ENCODE measurements at regions not wholly inside any gene's neighbourhood (a gene's known extent, or its start where the extent isn't known, plus 50 kb on each side); places are given as distances from the start of the nearest gene placed in this dataset.

GRCh38 chr13:89791971-89792630 lies 1555.4 kb upstream of the MIR17HG start:
- Histone ChIP-seq H3K27me3 (ENCODE audit: insufficient read depth, poor library complexity, severe bottlenecking) (no peaks in the 10 kb centered on the region), H3K4me3 (replicated peaks; ENCODE audit: insufficient read depth, low read length) (no peak overlapping the region), H3K27ac (replicated peaks) (no peak overlapping the region)
- DNase-seq (ENCODE audit: low read depth in 1 of 2, low spot score in 1 of 2) = no peak
- TF ChIP-seq POLR2AphosphoS5 (IDR thresholded peaks at IDR 0.05; ENCODE audit: low read depth) = no peak
- TF ChIP-seq REST (IDR thresholded peaks at IDR 0.05; ENCODE audit: insufficient replicate concordance, low read depth) = no peak
- no peak for TF ChIP-seq CTCF (IDR thresholded peaks at IDR 0.05; ENCODE audit: insufficient read depth, low read length)
- TF ChIP-seq SPI1 (IDR thresholded peaks at IDR 0.05; ENCODE audit: borderline replicate concordance, low read depth) = no peak
- no peak for TF ChIP-seq GABPA (IDR thresholded peaks at IDR 0.05; ENCODE audit: low read depth)

- H3K27me3 ChIP-seq (ENCODE audit: insufficient read depth, poor library complexity, severe bottlenecking) = no peaks in the 10 kb centered on the region
- no peak overlapping the region for H3K4me3 ChIP-seq (replicated peaks; ENCODE audit: insufficient read depth, low read length)
- DNase-seq (ENCODE audit: low read depth in 1 of 2, low spot score in 1 of 2) = no peak
- TF ChIP-seq POLR2AphosphoS5 (IDR thresholded peaks at IDR 0.05; ENCODE audit: low read depth) (no peak), CTCF (IDR thresholded peaks at IDR 0.05; ENCODE audit: insufficient read depth, low read length) (no peak), REST (IDR thresholded peaks at IDR 0.05; ENCODE audit: insufficient replicate concordance, low read depth) (no peak)
- no peak overlapping the region for H3K27ac ChIP-seq (replicated peaks)
These were observed 1551.3 kb upstream of the MIR17HG start for GRCh38 chr13:89796196-89796595.

- TF ChIP-seq POLR2AphosphoS5 (IDR thresholded peaks at IDR 0.05; ENCODE audit: low read depth) = no peak
- no peak for TF ChIP-seq SPI1 (IDR thresholded peaks at IDR 0.05; ENCODE audit: borderline replicate concordance, low read depth)
- no peak for TF ChIP-seq CTCF (IDR thresholded peaks at IDR 0.05; ENCODE audit: insufficient read depth, low read length)
- TF ChIP-seq GABPA (IDR thresholded peaks at IDR 0.05; ENCODE audit: low read depth) = no peak
- TF ChIP-seq REST (IDR thresholded peaks at IDR 0.05; ENCODE audit: insufficient replicate concordance, low read depth) = no peak
- Histone ChIP-seq H3K27ac (replicated peaks) (no peak overlapping the region), H3K4me3 (replicated peaks; ENCODE audit: insufficient read depth, low read length) (no peak overlapping the region), H3K27me3 (ENCODE audit: insufficient read depth, poor library complexity, severe bottlenecking) (no peaks in the 10 kb centered on the region)
- DNase-seq (ENCODE audit: low read depth in 1 of 2, low spot score in 1 of 2) = no peak
These were observed 1543.6 kb upstream of the MIR17HG start for GRCh38 chr13:89803839-89804238.
